CD4-positive, alpha-beta T cell treated with Interleukin-12 subunit alpha and Interleukin-12 subunit beta, for 1 hour (primary cell): ENCODE measurements at regions not wholly inside any gene's neighbourhood (a gene's known extent, or its start where the extent isn't known, plus 50 kb on each side); places are given as distances from the start of the nearest gene placed in this dataset.

Source experiments
- DNase-seq: peaks from one replicate; pipeline ENCODE4 v3.0.0-alpha.2; 2020

DNA sequence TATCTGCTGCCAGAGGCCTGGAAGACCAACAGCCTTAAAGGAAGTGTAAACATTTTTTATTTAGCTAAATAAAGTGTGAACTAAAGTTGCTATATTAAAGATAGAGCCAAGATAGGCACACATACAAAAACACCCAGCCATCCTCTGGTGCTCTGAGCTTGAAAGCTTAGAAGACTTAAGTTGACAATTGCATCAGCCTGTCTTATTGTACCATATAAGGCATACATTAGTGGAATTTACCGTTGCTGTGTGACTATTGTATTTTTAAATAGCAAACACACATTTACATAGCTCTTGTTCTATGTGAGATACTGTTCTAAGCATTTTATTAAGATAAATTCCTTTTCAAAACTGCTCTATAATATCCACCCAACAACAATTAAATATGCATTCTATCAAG is 736.6 kb upstream of the ZEB2 start:
- DNase-seq, result no peak

DNA sequence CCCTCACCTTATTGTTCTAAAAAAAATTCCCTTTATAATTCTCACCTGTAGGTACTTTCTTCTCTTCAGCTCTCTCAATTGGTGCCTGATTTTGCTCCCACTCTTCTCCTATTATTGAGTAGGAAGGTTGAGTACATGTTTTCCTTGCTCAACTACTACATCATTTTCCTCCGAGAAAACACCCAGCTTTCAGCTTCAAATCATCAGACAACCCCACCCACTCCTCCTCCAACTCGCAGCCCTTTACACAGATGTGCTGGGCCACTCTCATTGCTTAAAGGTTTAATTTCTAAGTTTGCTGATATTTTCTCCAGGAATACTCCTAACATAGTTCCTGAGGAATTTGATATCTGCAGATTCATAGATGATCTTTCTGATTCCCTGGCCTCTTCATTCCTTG is 734.4 kb upstream of the ZEB2 start:
- no peak for DNase-seq

GRCh38 chr2:145253492-145253891 is 733.6 kb upstream of the ZEB2 start:
- no peak for DNase-seq

DNA sequence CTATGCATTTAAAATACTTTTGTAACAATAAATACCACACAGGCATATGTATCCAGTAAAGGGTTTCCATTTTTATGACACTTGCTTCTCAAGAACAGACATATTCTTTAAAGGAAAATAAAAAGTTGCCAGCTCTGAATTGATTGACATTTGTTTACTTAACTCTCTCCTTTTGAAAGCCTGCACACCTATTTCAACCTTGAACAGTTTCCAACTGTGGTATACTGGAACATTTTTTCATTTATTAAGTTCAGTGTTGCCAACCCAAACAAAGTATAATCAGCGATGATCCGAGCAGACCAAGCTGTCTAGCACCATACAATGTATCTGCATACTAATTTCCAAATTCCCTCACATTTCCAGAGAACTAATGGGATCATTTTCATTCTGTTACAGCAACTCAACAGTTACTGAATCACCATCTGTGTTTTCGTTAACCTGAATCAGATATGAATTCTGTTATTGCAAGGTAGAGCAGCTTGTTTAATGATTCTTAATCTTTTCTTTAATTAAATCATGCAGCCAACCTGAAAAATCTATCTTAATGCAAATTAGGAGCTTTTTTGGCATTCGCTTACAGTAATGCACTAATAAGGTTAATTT is 725.5 kb upstream of the ZEB2 start:
- DNase-seq, result no peak

DNA sequence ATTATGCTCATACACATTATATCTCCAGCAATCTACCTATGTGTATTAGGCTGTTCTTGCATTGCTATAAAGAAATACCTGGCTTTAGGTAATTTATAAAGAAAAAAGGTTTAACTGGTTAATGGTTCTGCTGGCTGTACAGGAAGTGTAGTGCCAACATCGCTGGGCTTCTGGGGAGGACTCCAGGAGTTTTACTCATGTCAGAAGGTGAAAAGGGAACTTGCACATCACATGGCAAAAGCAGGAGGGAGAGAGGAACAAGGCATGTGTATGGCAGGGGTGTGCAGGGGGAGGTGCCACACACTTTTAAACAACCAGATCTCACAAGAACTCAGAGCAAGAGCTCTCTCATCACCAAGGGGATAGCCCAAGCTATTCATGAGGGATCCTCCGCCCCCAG is 715.4 kb upstream of the ZEB2 start:
- DNase-seq, result no peak

DNA sequence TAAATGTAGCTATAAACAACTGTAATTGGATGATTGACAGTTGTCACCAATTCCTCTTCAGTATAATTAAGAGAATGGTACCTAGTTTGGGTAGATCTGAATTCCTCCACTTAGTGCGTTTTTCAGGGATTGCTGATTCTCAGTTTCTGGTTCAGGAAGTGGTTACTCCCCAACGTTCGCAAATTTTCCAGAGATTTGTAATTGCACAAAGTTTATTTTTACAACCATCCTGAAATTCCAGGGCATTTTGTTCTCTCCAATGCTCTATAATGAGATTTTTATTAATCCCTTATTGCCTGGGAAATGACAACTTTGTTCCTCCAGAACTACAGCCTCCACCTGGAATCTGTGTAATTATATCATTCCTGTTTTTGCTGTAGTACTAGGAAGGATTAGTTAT is 710.6 kb upstream of the ZEB2 start:
- no peak for DNase-seq

- no peak for DNase-seq
These were observed 708.6 kb upstream of the ZEB2 start for GRCh38 chr2:145228506-145228905.

DNA sequence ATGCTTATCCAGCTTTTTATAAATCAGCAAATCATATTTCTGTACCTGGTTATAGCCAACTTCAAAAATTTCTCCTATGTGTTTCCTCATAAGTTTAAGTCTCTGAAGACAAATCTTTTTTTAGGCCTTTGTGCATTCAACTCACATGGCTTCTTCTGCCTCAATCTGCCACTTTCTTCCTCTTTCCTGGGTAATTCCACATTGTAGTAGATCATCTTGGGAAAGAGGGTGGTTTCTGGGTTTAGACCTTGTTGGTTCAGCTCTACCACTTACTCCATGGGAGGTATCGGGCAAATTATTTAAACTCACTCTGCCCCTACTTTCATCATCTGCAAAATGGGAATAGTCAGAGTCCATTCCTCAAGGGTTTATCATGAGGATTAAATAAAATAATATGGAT is 707.0 kb upstream of the ZEB2 start:
- DNase-seq, result no peak

DNA sequence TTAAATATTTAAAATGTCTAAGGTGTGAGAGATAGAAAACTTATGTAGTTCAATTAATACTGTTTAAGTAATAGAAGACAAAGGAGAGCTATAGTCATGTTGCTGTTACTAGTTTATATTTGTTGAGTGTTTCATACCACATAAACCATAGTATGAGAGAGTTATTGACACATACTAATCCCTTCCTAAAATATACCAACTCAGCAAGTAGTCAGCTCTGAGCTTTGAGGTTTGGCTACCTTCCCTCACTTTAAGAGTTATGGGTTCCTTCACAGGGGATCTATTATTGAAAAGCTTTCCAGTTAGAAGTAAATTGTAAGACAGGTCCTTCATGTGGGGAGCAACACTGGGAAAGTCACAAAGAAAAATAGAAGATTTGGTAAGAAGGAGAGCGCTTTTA is 701.6 kb upstream of the ZEB2 start:
- no peak for DNase-seq

- DNase-seq, result no peak
These were observed 701.1 kb upstream of the ZEB2 start for GRCh38 chr2:145221032-145221431.

- no peak for DNase-seq
These were observed 700.6 kb upstream of the ZEB2 start for GRCh38 chr2:145220496-145220895.

DNA sequence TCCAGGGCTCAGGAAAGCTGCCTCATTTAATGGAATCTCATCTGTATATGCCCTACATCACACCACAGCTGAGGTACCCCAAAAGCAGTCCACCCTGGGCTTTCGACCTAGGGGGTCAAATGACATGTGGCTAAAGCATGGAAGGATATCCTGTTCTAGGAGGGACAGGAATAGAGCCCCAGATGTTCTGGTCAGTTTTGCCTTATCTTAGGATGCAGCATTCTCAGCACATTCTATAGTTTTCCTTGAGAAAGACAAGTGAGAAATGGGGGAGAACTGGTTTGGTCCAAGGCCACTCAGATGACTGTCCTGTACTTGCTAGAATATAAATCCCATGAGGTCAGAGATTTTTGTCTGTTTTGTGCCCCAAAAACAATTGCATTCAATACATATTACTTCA is 688.0 kb upstream of the ZEB2 start:
- DNase-seq, result no peak

- DNase-seq, result no peak
These were observed 686.8 kb upstream of the ZEB2 start for GRCh38 chr2:145206496-145207281.

DNA sequence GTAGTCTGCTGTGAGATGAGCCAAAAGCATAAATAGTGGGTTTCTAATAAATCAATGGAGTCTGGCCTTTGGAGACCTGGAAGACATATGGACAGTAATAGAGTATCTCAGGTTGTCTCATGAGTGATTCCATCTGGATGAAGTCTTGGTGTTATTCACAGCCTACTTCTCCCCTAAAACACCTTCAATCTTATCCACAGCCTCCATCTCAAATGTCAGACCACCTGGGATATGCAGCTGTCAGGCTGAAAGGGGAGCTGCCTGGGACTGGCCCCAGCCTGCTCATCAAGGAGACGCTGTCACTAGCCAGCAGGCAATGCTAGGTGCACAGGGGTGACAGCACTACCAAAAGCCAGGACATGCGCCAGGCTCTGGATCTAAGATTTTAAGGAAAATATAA is 684.0 kb upstream of the ZEB2 start:
- no peak for DNase-seq

DNA sequence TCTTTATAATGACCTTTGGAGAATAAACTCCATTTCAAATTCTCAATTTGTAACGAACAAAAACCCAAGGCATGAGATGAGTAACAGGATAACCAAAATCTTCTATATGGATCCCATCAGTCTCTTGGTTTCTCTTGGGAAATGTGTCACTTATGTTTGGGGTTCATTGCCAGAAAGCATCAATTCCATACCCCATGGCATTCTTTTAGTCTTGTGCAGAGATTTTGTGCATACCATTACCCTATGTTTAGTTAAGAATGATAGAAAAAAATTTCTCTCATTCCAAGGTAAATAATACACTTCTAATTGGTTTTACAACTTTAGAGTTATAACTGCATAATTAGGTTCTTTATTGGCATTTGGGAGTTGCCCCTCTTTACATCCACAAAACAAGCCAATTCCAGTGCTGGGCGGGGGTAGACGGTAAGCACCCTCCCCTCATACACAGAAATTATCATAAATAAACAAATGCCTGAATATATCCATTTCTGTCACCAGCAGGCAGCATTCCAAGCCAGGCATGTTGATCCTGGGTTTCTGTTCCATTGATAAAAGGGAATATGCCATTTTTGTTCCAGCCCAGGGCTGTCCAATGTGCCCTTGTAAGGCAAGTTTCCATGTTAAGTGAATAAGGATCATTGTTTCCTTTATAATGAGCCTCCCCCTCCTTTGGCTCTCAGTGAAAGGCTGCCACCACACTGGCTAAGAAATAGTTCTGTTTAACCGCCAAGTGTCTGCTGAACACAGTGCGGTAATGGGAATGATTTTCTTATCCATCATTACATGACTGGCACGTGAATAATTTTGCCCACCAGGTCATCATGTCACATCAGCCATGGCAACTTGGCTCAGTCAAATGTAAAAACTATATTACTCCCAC is 680.1 kb upstream of the ZEB2 start:
- DNase-seq, result no peak

DNA sequence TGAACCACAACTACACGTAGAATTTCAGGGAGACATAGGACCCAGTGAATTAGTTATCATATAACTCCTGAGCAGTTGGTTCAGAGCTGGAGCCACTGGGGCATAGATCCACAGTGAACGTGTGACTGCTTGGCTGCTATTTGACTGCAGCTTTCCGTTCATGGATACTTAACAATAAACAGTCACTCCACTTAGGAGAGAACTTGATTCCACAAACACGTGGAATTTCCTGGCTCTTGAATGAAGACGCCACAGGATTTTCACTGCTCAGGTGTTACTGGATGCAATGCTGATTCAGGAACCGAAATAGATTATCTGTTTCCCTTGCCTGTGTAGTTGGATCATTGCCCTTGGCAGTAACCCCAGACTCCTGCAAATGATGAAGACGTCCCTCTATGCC is 679.1 kb upstream of the ZEB2 start:
- no peak for DNase-seq

GRCh38 chr2:145198555-145198954 is 678.6 kb upstream of the ZEB2 start:
- no peak for DNase-seq

- DNase-seq, result no peak
These were observed 678.0 kb upstream of the ZEB2 start for GRCh38 chr2:145197944-145198343.

- DNase-seq, result no peak
These were observed 674.8 kb upstream of the ZEB2 start for GRCh38 chr2:145194673-145195072.

DNA sequence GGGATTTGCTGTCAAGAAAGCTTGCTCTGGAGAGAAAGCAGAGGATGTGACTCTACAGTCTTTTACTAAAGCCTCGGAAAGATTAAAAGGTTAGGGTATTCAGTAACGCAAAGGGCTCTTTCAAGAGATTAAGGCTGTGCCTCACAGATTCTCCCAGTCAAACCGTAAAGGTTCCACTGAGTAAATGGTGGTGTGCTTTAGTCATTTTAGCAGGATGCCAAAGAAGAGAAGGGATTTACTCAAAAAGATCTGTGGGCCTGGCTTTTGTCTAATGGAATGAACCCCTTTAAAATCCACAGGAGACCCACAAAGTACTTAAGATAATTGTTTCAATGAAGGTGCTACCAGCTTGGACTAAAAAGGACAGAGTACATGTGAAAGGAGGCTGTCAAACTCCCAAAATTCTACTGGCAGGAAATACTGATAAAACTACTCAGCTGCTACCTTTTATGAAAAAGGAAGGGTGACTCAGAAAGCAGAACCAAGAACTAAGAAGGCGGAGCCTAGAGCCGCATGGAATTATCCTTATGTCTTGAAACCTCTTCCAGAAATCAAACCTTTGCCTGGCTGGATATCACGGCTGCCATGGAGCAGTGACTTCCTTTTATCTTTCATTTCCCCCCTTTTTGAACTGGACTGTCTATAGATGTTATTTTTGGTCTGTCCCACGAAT is 670.2 kb upstream of the ZEB2 start:
- DNase-seq, result no peak

GRCh38 chr2:145186303-145186702 is 666.4 kb upstream of the ZEB2 start:
- no peak for DNase-seq

DNA sequence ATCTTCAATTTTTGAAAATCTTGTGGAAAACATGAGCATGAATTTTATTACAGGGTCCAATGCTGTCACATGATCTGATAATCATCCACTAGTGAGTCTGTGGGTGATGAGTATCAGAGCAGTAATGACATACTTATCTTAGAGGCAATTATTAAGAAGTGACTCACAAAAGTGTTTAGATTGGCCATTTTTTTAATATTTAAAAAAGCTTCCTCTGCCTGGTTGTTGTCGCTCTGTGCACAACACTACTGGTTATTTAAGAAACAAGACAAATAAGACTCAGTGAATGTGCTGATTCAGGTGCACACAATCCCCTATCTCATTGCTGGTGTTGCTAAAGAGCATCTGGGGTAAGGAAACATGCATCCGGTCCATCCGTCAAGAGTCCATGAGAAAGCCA is 665.8 kb upstream of the ZEB2 start:
- DNase-seq, result no peak
